HepG2 (cell line): ENCODE measurements at regions not wholly inside any gene's neighbourhood (a gene's known extent, or its start where the extent isn't known, plus 50 kb on each side); places are given as distances from the start of the nearest gene placed in this dataset.

Experiments
- ATAC-seq: fragments of 200-7000 bp; cut with Tn5 transposase; 3 replicates; pipeline ENCODE4 v1.9.1; 2020; ENCODE audit warnings: mild to moderate bottlenecking, moderate library complexity
- BruUV-seq: library from RNA; stranded (reverse); fragments of 400-500 nt; replicated peaks from 2 replicates; lab custom pipeline; 2021; lab: Mats Ljungman, UMichigan
- CTCF ChIA-PET: fragments of 300-600 bp; formaldehyde crosslinking; extraction: SDS; loops from one replicate; lab custom pipeline; 2021; ENCODE audit warnings: low total read pairs, inconsistent platforms, low intra/inter-chr PET ratio; lab: Yijun Ruan, JAX
- POLR2A ChIA-PET: fragments of 350-600 bp; sonication (Branson Sonifier 250); formaldehyde crosslinking; loops from one replicate; lab custom pipeline; 2020; ENCODE audit warnings: antibody characterized with exemption, inconsistent platforms; lab: Yijun Ruan, JAX
- DNase-seq: peaks from one replicate; pipeline ENCODE4 v3.0.0-alpha.2; 2015; ENCODE audit warnings: low spot score
- FAIRE-seq: peaks from 3 replicates; lab custom pipeline; 2011; peaks lifted over from hg19 to GRCh38; lab: Jason Lieb, UNC
- H2AFZ ChIP-seq: one replicate; pipeline ENCODE4 v1.6.1; 2011; ENCODE audit warnings: low read length, inconsistent platforms
- H3K27ac ChIP-seq: fragments of 300-600 bp; 3 replicates; pipeline ENCODE4 v1.8.0; 2011; ENCODE audit warnings: mixed run types, mild to moderate bottlenecking, mixed read lengths, low read length, inconsistent platforms; ENCODE audit not compliant: insufficient read depth; ENCODE audit errors: extremely low read length
- H3K27me3 ChIP-seq, 2 experiments: fragments of 200-600 bp in 1 of 2; 2 replicates in 1 of 2; 3 replicates in 1 of 2; pipeline versions ENCODE4 v1.6.0 to v1.8.0; 2011; ENCODE audit warnings: low read length in 2 of 2, mild to moderate bottlenecking in 2 of 2, moderate library complexity in 2 of 2, inconsistent platforms in 1 of 2; ENCODE audit not compliant: insufficient read depth in 2 of 2, control insufficient read depth in 1 of 2
- H3K36me3 ChIP-seq, 2 experiments: fragments of 200-600 bp in 1 of 2; replicated peaks in 1 of 2; 2 replicates in 1 of 2; 3 replicates in 1 of 2; pipeline versions ENCODE4 v1.5.1 to v1.8.0; 2011; ENCODE audit warnings: low read length in 2 of 2, inconsistent platforms in 1 of 2; ENCODE audit not compliant: insufficient read depth in 2 of 2, control insufficient read depth in 1 of 2
- H3K4me1 ChIP-seq: 2 replicates; pipeline ENCODE4 v1.5.1; 2012; ENCODE audit warnings: low read length, inconsistent platforms; ENCODE audit not compliant: insufficient read depth
- H3K4me2 ChIP-seq: 2 replicates; pipeline ENCODE4 v1.6.0; 2011; ENCODE audit warnings: low read depth, low read length, inconsistent platforms
- H3K4me3 ChIP-seq, 3 experiments: fragments of 200-600 bp in 1 of 3; sonication (generic), shearing (Covaris generic) in 1 of 3; replicated peaks in 1 of 3; 2 replicates each; pipeline ENCODE4 v1.5.1; 2011 to 2016; ENCODE audit warnings: low read length in 3 of 3, inconsistent platforms in 2 of 3, low read depth in 2 of 3, mild to moderate bottlenecking in 2 of 3, control low read depth in 1 of 3, mixed read lengths in 1 of 3; ENCODE audit not compliant: insufficient read depth in 1 of 3
- H3K79me2 ChIP-seq: one replicate; pipeline ENCODE4 v1.6.1; 2011; ENCODE audit warnings: low read length, inconsistent platforms; ENCODE audit not compliant: insufficient read depth
- H3K9ac ChIP-seq: 2 replicates; pipeline ENCODE4 v1.6.0; 2011; ENCODE audit warnings: mild to moderate bottlenecking, low read depth, low read length, inconsistent platforms; ENCODE audit not compliant: insufficient read depth
- H3K9me3 ChIP-seq: 2 replicates; pipeline ENCODE4 v1.5.1; 2012; ENCODE audit warnings: mild to moderate bottlenecking, low read length
- H4K20me1 ChIP-seq: 2 replicates; pipeline ENCODE4 v1.6.0; 2011; ENCODE audit warnings: inconsistent platforms, mild to moderate bottlenecking, low read length, moderate library complexity; ENCODE audit not compliant: insufficient read depth
- CEBPB ChIP-seq: IDR thresholded peaks from 2 replicates; pipeline ENCODE4 v1.6.1; 2011; ENCODE audit warnings: low read depth, low read length, improper control_type of control experiment, borderline replicate concordance
- GMEB2 ChIP-seq: IDR thresholded peaks from 2 replicates; pipeline ENCODE4 v1.6.1; 2016; ENCODE audit warnings: missing biosample characterization, missing genetic modification reagents, low read depth
- PCBP1 ChIP-seq: fragments of 200-400 bp; formaldehyde crosslinking; IDR thresholded peaks from 2 replicates; pipeline ENCODE4 v1.6.1; 2017; ENCODE audit warnings: mild to moderate bottlenecking, low read depth, low read length, borderline replicate concordance
- RFX1 ChIP-seq: fragments of 450-650 bp; IDR thresholded peaks from 2 replicates; pipeline ENCODE4 v1.6.1; 2017
- SATB2 ChIP-seq: sonication (generic); formaldehyde crosslinking; IDR thresholded peaks from 2 replicates; pipeline ENCODE4 v1.5.0; 2020; ENCODE audit warnings: missing genetic modification reagents
- ZFP37 ChIP-seq: sonication (generic); formaldehyde crosslinking; IDR thresholded peaks from 2 replicates; pipeline ENCODE4 v1.4.0; 2020; ENCODE audit warnings: missing genetic modification reagents, borderline replicate concordance
- ZNF136 ChIP-seq: sonication (generic); formaldehyde crosslinking; IDR thresholded peaks from 2 replicates; pipeline ENCODE4 v1.8.1; 2022; ENCODE audit warnings: low read depth, mild to moderate bottlenecking, moderate library complexity, missing genetic modification reagents
- ZNF432 ChIP-seq: sonication (generic); formaldehyde crosslinking; IDR thresholded peaks from 2 replicates; pipeline ENCODE4 v1.5.0; 2020; ENCODE audit warnings: missing genetic modification reagents, mild to moderate bottlenecking, borderline replicate concordance
- ZNF782 ChIP-seq: sonication (generic); formaldehyde crosslinking; IDR thresholded peaks from 2 replicates; pipeline ENCODE4 v1.4.0; 2020; ENCODE audit warnings: missing genetic modification reagents, mild to moderate bottlenecking, borderline replicate concordance
- ZNF850 ChIP-seq: sonication (generic); formaldehyde crosslinking; conservative IDR thresholded peaks from 2 replicates; pipeline ENCODE4 v1.9.0; 2021; ENCODE audit warnings: mild to moderate bottlenecking, missing genetic modification reagents
- WGBS: methylation state at CpG from one replicate; pipeline ENCODE4 v1.1.6; 2017; ENCODE audit warnings: low lambda C conversion rate; 5-methylcytosine and 5-hydroxymethylcytosine counted together
- in situ Hi-C: cut with HindIII; loops from 2 replicates; pipeline ENCODE4 v1.10.0; 2017; ENCODE audit warnings: low pct_unique_long_range_greater_than_20kb; ENCODE audit not compliant: extremely low pct_ligation_motif_present
- intact Hi-C: fragments of 100-400 bp; cut with micrococcal nuclease; formaldehyde crosslinking; loops from one replicate; pipeline ENCODE4 v1.10.0; 2022; ENCODE audit not compliant: unreplicated experiment

GRCh38 chr21:24148461-24148860 lies 1458.8 kb downstream of the MRPL39 start (continued):
- TF ChIP-seq GMEB2 (no peak), ZNF782 (CRISPR knock-in tag) (no peak), ZFP37 (no peak)

- Histone ChIP-seq H3K36me3 (no peaks in the 10 kb centered on the region), H3K9ac (no peak overlapping the region), H3K4me3 (no peak overlapping the region), H3K4me2 (no peak overlapping the region), H3K79me2 (no peaks in the 10 kb centered on the region), H3K27me3 (no peaks in the 10 kb centered on the region), H3K9me3 (peaks cover 83% of the 10 kb centered on the region), H3K27ac (no peak overlapping the region), H4K20me1 (no peaks in the 10 kb centered on the region), H3K4me1 (no peaks in the 10 kb centered on the region), H2AFZ (no peak overlapping the region)
- ChIA-PET CTCF (no interaction called here), POLR2A (no interaction called here)
- WGBS, result 2% methylated on average over 3 of the region's 3 CpGs
- no peak for ATAC-seq
- intact Hi-C loops, result no loop called here
- TF ChIP-seq PCBP1 (no peak), ZNF432 (no peak), ZNF136 (CRISPR knock-in tag) (no peak), SATB2 (CRISPR knock-in tag) (no peak), ZNF850 (CRISPR knock-in tag) (no peak), CEBPB (peak; percentile 71), RFX1 (no peak)
- no peak for FAIRE-seq
- DNase-seq, result no peak
- in situ Hi-C loops, result no loop called here
- no TSS peak for BruUV-seq
These were observed 1459.6 kb downstream of the MRPL39 start for GRCh38 chr21:24147674-24148073.
